Gastroesophageal sphincter (tissue), 3 donors: ENCODE measurements at regions not wholly inside any gene's neighbourhood (a gene's known extent, or its start where the extent isn't known, plus 50 kb on each side); places are given as distances from the start of the nearest gene placed in this dataset.

Experiments
- POLR2A ChIP-seq, 2 donors: fragments of 450-650 bp; IDR thresholded peaks; one replicate each; pipeline ENCODE4 v1.6.1; 2017; ENCODE audit warnings: antibody characterized with exemption in 2 of 2, mild to moderate bottlenecking in 2 of 2, moderate library complexity in 1 of 2
- POLR2AphosphoS5 ChIP-seq: sonication (generic); formaldehyde crosslinking; IDR thresholded peaks from one replicate; pipeline ENCODE4 v1.6.1; 2017; ENCODE audit warnings: antibody characterized with exemption
- TF ChIP-seq, protein P1 (sequence below), 4 experiments: fragments of 200-600 bp in 2 of 4; fragments of 450-650 bp in 2 of 4; sonication (generic) in 1 of 4; IDR thresholded peaks; one replicate each; pipeline ENCODE4 v1.5.1; 2017 to 2019; ENCODE audit warnings: antibody characterized with exemption in 4 of 4, mild to moderate bottlenecking in 2 of 4, moderate library complexity in 2 of 4

DNA sequence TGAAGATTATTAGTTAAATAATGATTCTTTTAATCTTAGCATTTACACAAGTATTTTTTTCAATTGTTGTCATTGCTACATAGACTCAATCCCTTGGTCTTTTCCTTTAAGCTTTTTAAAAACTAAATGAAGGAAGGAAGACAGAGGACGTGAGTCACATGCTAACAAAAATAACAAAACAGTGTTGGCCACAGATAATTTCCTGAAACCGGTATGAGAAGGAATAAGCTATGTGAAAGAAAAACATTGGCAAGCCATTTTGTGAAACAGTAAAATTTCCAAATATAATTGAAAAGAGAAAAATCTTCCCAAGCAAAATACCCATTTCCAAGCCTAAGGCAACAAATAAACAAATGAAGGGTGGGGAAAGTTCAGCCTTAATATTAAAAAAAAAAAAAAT, 223.0 kb downstream of the AHR start:
- TF ChIP-seq POLR2A (IDR thresholded peaks at IDR 0.05) = no peak
- TF ChIP-seq POLR2AphosphoS5 = no peak
- TF ChIP-seq, protein P1, sequence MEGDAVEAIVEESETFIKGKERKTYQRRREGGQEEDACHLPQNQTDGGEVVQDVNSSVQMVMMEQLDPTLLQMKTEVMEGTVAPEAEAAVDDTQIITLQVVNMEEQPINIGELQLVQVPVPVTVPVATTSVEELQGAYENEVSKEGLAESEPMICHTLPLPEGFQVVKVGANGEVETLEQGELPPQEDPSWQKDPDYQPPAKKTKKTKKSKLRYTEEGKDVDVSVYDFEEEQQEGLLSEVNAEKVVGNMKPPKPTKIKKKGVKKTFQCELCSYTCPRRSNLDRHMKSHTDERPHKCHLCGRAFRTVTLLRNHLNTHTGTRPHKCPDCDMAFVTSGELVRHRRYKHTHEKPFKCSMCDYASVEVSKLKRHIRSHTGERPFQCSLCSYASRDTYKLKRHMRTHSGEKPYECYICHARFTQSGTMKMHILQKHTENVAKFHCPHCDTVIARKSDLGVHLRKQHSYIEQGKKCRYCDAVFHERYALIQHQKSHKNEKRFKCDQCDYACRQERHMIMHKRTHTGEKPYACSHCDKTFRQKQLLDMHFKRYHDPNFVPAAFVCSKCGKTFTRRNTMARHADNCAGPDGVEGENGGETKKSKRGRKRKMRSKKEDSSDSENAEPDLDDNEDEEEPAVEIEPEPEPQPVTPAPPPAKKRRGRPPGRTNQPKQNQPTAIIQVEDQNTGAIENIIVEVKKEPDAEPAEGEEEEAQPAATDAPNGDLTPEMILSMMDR (IDR thresholded peaks at IDR 0.05) = no peak
